K562 (cell line): ENCODE measurements at regions not wholly inside any gene's neighbourhood (a gene's known extent, or its start where the extent isn't known, plus 50 kb on each side); places are given as distances from the start of the nearest gene placed in this dataset.

Experiments
- ATAC-seq: fragments of 200-7000 bp; cut with Tn5 transposase; 3 replicates; pipeline ENCODE4 v1.9.1; 2020; ENCODE audit warnings: moderate library complexity
- BruUV-seq: library from RNA; stranded (reverse); fragments of 400-500 nt; replicated peaks from 2 replicates; lab custom pipeline; 2021; lab: Mats Ljungman, UMichigan
- CTCF ChIA-PET: fragments of 300-600 bp; formaldehyde crosslinking; extraction: SDS; loops from one replicate; lab custom pipeline; 2021; ENCODE audit warnings: low intra/inter-chr PET ratio; lab: Yijun Ruan, JAX
- POLR2A ChIA-PET: fragments of 300-600, 350-650 bp; sonication (Branson Sonifier 250); formaldehyde crosslinking; extraction: SDS; loops from one replicate; lab custom pipeline; 2021; ENCODE audit warnings: antibody characterized with exemption, inconsistent platforms; lab: Yijun Ruan, JAX
- DNase-seq, 4 experiments: peaks; one replicate each; pipeline versions ENCODE4 v3.0.0 to v3.0.0-alpha.2; 2011 to 2018; ENCODE audit warnings: low spot score in 3 of 4, mixed read lengths in 3 of 4; ENCODE audit errors: extremely low read depth in 1 of 4
- FAIRE-seq: peaks from 2 replicates; lab custom pipeline; 2011; peaks lifted over from hg19 to GRCh38; lab: Jason Lieb, UNC
- H2AFZ ChIP-seq: 2 replicates; pipeline ENCODE4 v1.6.0; 2011; ENCODE audit warnings: low read depth, low read length, control low read depth, inconsistent platforms
- H3K27ac ChIP-seq: fragments of 200-600 bp; 3 replicates; pipeline ENCODE4 v1.8.0; 2011; ENCODE audit warnings: low read depth, mild to moderate bottlenecking, control low read depth, inconsistent platforms, low read length, moderate library complexity, mixed read lengths; ENCODE audit errors: extremely low read depth
- H3K27me3 ChIP-seq, 2 experiments: fragments of 300-600 bp in 1 of 2; 2 replicates in 1 of 2; 3 replicates in 1 of 2; pipeline versions ENCODE4 v1.6.0 to v1.8.0; 2011; ENCODE audit warnings: inconsistent platforms in 2 of 2, low read length in 2 of 2, mild to moderate bottlenecking in 1 of 2, mixed read lengths in 1 of 2, moderate library complexity in 1 of 2; ENCODE audit not compliant: control insufficient read depth in 2 of 2, insufficient read depth in 2 of 2
- H3K36me3 ChIP-seq: fragments of 300-600 bp; 3 replicates; pipeline ENCODE4 v1.8.0; 2011; ENCODE audit warnings: mild to moderate bottlenecking, low read length, inconsistent platforms; ENCODE audit not compliant: control insufficient read depth, insufficient read depth
- H3K4me1 ChIP-seq, 2 experiments: fragments of 200-600 bp in 1 of 2; replicated peaks in 1 of 2; 2 replicates in 1 of 2; 3 replicates in 1 of 2; pipeline versions ENCODE4 v1.5.1 to v1.8.0; 2011; ENCODE audit warnings: inconsistent platforms in 2 of 2, low read length in 2 of 2, mild to moderate bottlenecking in 1 of 2, mixed read lengths in 1 of 2, moderate library complexity in 1 of 2; ENCODE audit not compliant: control insufficient read depth in 2 of 2, insufficient read depth in 2 of 2
- H3K4me2 ChIP-seq: 2 replicates; pipeline ENCODE4 v1.6.1; 2011; ENCODE audit warnings: low read length, control low read depth, inconsistent platforms, mixed read lengths; ENCODE audit not compliant: insufficient read depth
- H3K4me3 ChIP-seq: fragments of 200-600 bp; sonication (generic), shearing (Covaris generic); 2 replicates; pipeline ENCODE4 v1.5.1; 2016; ENCODE audit warnings: control low read depth, inconsistent platforms
- H3K79me2 ChIP-seq: fragments of 200-600 bp; 3 replicates; pipeline ENCODE4 v1.8.0; 2011; ENCODE audit warnings: low read length, inconsistent platforms; ENCODE audit not compliant: control insufficient read depth, insufficient read depth
- H3K9ac ChIP-seq, 2 experiments: 2 replicates each; pipeline versions ENCODE4 v1.6.0 to v1.6.1; 2011; ENCODE audit warnings: low read depth in 2 of 2, low read length in 2 of 2, control low read depth in 1 of 2, inconsistent platforms in 1 of 2, mild to moderate bottlenecking in 1 of 2, mixed read lengths in 1 of 2; ENCODE audit not compliant: insufficient read depth in 1 of 2
- H3K9me1 ChIP-seq: one replicate; pipeline ENCODE4 v1.6.0; 2011; ENCODE audit warnings: inconsistent platforms, mild to moderate bottlenecking, low read length, moderate library complexity; ENCODE audit not compliant: control insufficient read depth, insufficient read depth
- H3K9me3 ChIP-seq: replicated peaks from 2 replicates; pipeline ENCODE4 v1.5.1; 2011; ENCODE audit warnings: low read depth, low read length, inconsistent platforms; ENCODE audit not compliant: control insufficient read depth, insufficient read depth
- H4K20me1 ChIP-seq: replicated peaks from 2 replicates; pipeline ENCODE4 v1.6.1; 2011; ENCODE audit warnings: low read length, inconsistent platforms, mixed read lengths; ENCODE audit not compliant: control insufficient read depth, insufficient read depth
- ARHGAP35 ChIP-seq: fragments of 450-650 bp; IDR thresholded peaks from 2 replicates; pipeline ENCODE4 v1.6.1; 2018; ENCODE audit not compliant: partially characterized antibody
- CBX8 ChIP-seq: fragments of 200-600 bp; sonication (generic); IDR thresholded peaks from 2 replicates; pipeline ENCODE4 v1.6.1; 2012; ENCODE audit warnings: borderline replicate concordance, mixed run types, low read depth, mild to moderate bottlenecking, moderate library complexity, mixed read lengths, low read length, control low read depth, inconsistent platforms; ENCODE audit not compliant: poor library complexity, severe bottlenecking; ENCODE audit errors: extremely low read depth
- MTA1 ChIP-seq: fragments of 450-650 bp; IDR thresholded peaks from 2 replicates; pipeline ENCODE4 v1.6.1; 2017; ENCODE audit warnings: borderline replicate concordance
- PPARD ChIP-seq: fragments of 250-450 bp; sonication (Bioruptor Pico); IDR thresholded peaks from 2 replicates; pipeline ENCODE4 v1.8.0; 2022; ENCODE audit warnings: inconsistent platforms, mild to moderate bottlenecking, moderate library complexity
- TCFL5 ChIP-seq: fragments of 250-450 bp; sonication (Bioruptor Pico); conservative IDR thresholded peaks from 2 replicates; pipeline ENCODE4 v1.6.1; 2021; ENCODE audit warnings: mild to moderate bottlenecking, moderate library complexity, matching md5 sums
- ZNF408 ChIP-seq: fragments of 250-450 bp; sonication (Bioruptor Pico); IDR thresholded peaks from 2 replicates; pipeline ENCODE4 v1.4.0; 2020; ENCODE audit warnings: low read depth, mild to moderate bottlenecking, moderate library complexity
- whole genome bisulfite sequencing: fragments of 100-300 bp; shearing (Covaris generic); methylation state at CpG from one replicate; pipeline ENCODE4 v1.1.6; 2016; ENCODE audit warnings: low coverage, mixed read lengths; ENCODE audit not compliant: insufficient coverage; ENCODE audit errors: missing lambda C conversion rate; 5-methylcytosine and 5-hydroxymethylcytosine counted together
- in situ Hi-C: fragments of 300-500 bp; cut with MboI; formaldehyde crosslinking; loops from 4 replicates; pipeline ENCODE4 v1.15.0; 2018; ENCODE audit warnings: inconsistent platforms, mixed read lengths
- intact Hi-C: fragments of 100-400 bp; cut with micrococcal nuclease; formaldehyde crosslinking; loops from 2 replicates; pipeline ENCODE4 v1.14.2; 2022
- TF ChIP-seq, protein P1 (sequence below), 2 experiments: IDR thresholded peaks in 1 of 2; conservative IDR thresholded peaks in 1 of 2; 2 replicates each; pipeline ENCODE4 v1.6.1; 2016; ENCODE audit warnings: low read depth in 2 of 2, mild to moderate bottlenecking in 1 of 2, missing compliant biosample characterization in 1 of 2, missing genetic modification characterization in 1 of 2, moderate library complexity in 1 of 2
- TF ChIP-seq, protein P2 (sequence below): sonication (generic); formaldehyde crosslinking; IDR thresholded peaks from 2 replicates; pipeline ENCODE4 v1.8.1; 2023; ENCODE audit warnings: mild to moderate bottlenecking, missing genetic modification reagents
- TF ChIP-seq, protein P3 (sequence below): fragments of 450-650 bp; IDR thresholded peaks from 2 replicates; pipeline ENCODE4 v1.6.1; 2016; ENCODE audit warnings: low read depth, mild to moderate bottlenecking, moderate library complexity
- TF ChIP-seq, protein P4 (sequence below): fragments of 250-450 bp; sonication (Bioruptor Pico); IDR thresholded peaks from 2 replicates; pipeline ENCODE4 v1.8.0; 2022; ENCODE audit warnings: inconsistent platforms

DNA sequence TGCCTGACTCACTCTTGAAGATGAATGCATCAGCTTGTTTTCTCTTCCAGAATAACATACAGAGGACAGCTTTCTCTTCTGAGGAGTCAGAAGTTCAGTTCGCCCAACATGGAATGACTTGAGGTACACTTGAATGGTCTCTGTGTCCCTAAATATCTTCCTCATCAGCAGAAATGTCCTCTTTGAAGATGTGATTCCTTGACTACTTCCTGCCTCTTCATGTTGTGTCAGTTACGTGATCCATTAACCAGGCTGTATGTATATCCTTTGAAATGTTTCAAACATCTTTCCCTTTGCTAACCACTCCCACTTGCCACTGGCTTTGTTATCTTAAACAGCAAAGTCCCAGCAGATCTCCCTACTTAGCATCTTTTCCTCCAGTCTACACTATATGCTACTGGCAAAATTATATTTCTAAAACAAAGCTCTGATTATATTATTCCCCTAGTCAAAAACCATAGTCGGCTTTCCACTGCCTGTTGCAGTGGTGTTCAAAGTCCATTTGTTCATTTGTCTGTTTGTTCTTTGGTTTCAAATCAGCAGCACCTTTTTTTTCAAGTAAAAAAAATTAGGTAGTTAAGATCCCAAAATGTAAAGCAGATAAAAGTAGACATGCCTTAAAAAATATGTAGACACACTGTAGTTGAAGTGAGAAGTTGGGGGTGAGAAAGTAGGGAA, 82.1 kb upstream of the PAK3 start:
- H3K27ac ChIP-seq, result no peak overlapping the region
- 0% methylated on average over 3 of the region's 3 CpGs for WGBS
- TF ChIP-seq TCFL5, result no peak
- TF ChIP-seq CBX8, result no peak
- TF ChIP-seq, protein P1, sequence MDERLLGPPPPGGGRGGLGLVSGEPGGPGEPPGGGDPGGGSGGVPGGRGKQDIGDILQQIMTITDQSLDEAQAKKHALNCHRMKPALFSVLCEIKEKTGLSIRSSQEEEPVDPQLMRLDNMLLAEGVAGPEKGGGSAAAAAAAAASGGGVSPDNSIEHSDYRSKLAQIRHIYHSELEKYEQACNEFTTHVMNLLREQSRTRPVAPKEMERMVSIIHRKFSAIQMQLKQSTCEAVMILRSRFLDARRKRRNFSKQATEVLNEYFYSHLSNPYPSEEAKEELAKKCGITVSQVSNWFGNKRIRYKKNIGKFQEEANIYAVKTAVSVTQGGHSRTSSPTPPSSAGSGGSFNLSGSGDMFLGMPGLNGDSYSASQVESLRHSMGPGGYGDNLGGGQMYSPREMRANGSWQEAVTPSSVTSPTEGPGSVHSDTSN (CRISPR knock-in tag; IDR thresholded peaks at IDR 0.05; ENCODE audit: low read depth), result no peak
- TF ChIP-seq, protein P1 (tag; conservative IDR thresholded peaks at IDR 0.05; ENCODE audit: low read depth), result no peak
- TF ChIP-seq, protein P2, sequence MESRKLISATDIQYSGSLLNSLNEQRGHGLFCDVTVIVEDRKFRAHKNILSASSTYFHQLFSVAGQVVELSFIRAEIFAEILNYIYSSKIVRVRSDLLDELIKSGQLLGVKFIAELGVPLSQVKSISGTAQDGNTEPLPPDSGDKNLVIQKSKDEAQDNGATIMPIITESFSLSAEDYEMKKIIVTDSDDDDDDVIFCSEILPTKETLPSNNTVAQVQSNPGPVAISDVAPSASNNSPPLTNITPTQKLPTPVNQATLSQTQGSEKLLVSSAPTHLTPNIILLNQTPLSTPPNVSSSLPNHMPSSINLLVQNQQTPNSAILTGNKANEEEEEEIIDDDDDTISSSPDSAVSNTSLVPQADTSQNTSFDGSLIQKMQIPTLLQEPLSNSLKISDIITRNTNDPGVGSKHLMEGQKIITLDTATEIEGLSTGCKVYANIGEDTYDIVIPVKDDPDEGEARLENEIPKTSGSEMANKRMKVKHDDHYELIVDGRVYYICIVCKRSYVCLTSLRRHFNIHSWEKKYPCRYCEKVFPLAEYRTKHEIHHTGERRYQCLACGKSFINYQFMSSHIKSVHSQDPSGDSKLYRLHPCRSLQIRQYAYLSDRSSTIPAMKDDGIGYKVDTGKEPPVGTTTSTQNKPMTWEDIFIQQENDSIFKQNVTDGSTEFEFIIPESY (CRISPR knock-in tag), result no peak
- no peak for TF ChIP-seq MTA1
- no peak for TF ChIP-seq PPARD (CRISPR knock-in tag)
- TF ChIP-seq ARHGAP35, result no peak
- TF ChIP-seq, protein P3, sequence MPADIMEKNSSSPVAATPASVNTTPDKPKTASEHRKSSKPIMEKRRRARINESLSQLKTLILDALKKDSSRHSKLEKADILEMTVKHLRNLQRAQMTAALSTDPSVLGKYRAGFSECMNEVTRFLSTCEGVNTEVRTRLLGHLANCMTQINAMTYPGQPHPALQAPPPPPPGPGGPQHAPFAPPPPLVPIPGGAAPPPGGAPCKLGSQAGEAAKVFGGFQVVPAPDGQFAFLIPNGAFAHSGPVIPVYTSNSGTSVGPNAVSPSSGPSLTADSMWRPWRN, result no peak
- TF ChIP-seq, protein P4, sequence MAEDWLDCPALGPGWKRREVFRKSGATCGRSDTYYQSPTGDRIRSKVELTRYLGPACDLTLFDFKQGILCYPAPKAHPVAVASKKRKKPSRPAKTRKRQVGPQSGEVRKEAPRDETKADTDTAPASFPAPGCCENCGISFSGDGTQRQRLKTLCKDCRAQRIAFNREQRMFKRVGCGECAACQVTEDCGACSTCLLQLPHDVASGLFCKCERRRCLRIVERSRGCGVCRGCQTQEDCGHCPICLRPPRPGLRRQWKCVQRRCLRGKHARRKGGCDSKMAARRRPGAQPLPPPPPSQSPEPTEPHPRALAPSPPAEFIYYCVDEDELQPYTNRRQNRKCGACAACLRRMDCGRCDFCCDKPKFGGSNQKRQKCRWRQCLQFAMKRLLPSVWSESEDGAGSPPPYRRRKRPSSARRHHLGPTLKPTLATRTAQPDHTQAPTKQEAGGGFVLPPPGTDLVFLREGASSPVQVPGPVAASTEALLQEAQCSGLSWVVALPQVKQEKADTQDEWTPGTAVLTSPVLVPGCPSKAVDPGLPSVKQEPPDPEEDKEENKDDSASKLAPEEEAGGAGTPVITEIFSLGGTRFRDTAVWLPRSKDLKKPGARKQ (CRISPR knock-in tag), result no peak
- TF ChIP-seq ZNF408 (CRISPR knock-in tag), result no peak
- H3K36me3 ChIP-seq, result no peaks in the 10 kb centered on the region
- no peak overlapping the region for H2AFZ ChIP-seq
- no peak overlapping the region for H3K4me3 ChIP-seq
- H3K4me1 ChIP-seq, result no peaks in the 10 kb centered on the region
- no peak overlapping the region for H3K9ac ChIP-seq
- no TSS peak for BruUV-seq
- DNase-seq (no peak), ATAC-seq (no peak), FAIRE-seq (no peak)
- H3K4me2 ChIP-seq, result no peak overlapping the region
- in situ Hi-C loops (no loop called here), intact Hi-C loops (no loop called here)
- H3K9me3 ChIP-seq, result no peaks in the 10 kb centered on the region
- ChIA-PET POLR2A (no interaction called here), CTCF (no interaction called here)
- H4K20me1 ChIP-seq, result no peaks in the 10 kb centered on the region
- no peaks in the 10 kb centered on the region for H3K27me3 ChIP-seq
- no peaks in the 10 kb centered on the region for H3K9me1 ChIP-seq
- H3K79me2 ChIP-seq, result no peaks in the 10 kb centered on the region
